ENCODE measurements at regions not wholly inside any gene's neighbourhood (a gene's known extent, or its start where the extent isn't known, plus 50 kb on each side); places are given as distances from the start of the nearest gene placed in this dataset.

DNA sequence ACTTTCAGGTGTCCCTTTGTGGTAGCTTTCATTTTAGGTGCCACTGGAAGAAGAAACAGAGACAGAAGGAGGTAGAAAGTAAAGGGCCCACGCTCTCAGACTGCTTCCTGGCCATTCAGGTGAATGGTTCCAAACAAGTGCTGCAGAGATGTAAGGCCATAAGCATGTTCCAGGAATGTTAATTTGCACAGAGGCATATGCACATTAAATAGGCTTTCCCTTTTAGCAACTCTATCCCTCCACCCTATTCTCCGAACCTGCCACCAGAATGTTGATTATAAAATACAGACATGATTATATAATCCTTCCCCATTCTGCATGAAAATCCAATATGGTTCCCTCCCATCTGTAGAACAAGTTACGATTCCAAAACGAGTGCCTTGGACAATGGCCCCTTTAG, 297.2 kb downstream of the C6orf118 start:
- TF ChIP-seq EZH2 (IDR thresholded peaks at IDR 0.05; ENCODE audit: insufficient read depth, poor library complexity, severe bottlenecking) (no peak), EZH2phosphoT487 (IDR thresholded peaks at IDR 0.05; ENCODE audit: insufficient read depth, low read depth) (no peak)
